Ascending aorta (tissue), 2 donors: ENCODE measurements at regions not wholly inside any gene's neighbourhood (a gene's known extent, or its start where the extent isn't known, plus 50 kb on each side); places are given as distances from the start of the nearest gene placed in this dataset.

ENCODE experiments used
- DNase-seq, 2 donors: peaks; one replicate each; pipeline ENCODE4 v3.0.0-alpha.2; 2019; ENCODE audit warnings: low spot score in 2 of 2
- H3K27ac ChIP-seq, 2 donors: fragments of 200-600 bp; sonication (generic); one replicate each; pipeline ENCODE4 v1.5.1; 2016 to 2017; ENCODE audit warnings: mild to moderate bottlenecking in 1 of 2
- H3K27me3 ChIP-seq: fragments of 200-600 bp; sonication (generic); one replicate; pipeline ENCODE4 v1.5.1; 2017
- H3K36me3 ChIP-seq, 2 donors: fragments of 200-600 bp; sonication (generic); one replicate each; pipeline ENCODE4 v1.5.1; 2016
- H3K4me1 ChIP-seq, 2 donors: fragments of 200-600 bp; sonication (generic); one replicate each; pipeline ENCODE4 v1.5.1; 2016 to 2017; ENCODE audit warnings: mild to moderate bottlenecking in 1 of 2
- H3K4me3 ChIP-seq, 2 donors: fragments of 200-600 bp; sonication (generic); one replicate each; pipeline ENCODE4 v1.5.1; 2016 to 2017; ENCODE audit warnings: mild to moderate bottlenecking in 1 of 2
- H3K9me3 ChIP-seq, 2 donors: fragments of 200-600 bp; sonication (generic); one replicate each; pipeline ENCODE4 v1.5.1; 2016
- intact Hi-C: fragments of 100-400 bp; cut with DNase I; formaldehyde crosslinking; loops from one replicate; pipeline ENCODE4 v1.15.1; 2023
- TF ChIP-seq, protein P1 (sequence below), 3 experiments: fragments of 200-600 bp in 2 of 3; fragments of 450-650 bp in 1 of 3; sonication (generic) in 2 of 3; IDR thresholded peaks; one replicate each; pipeline ENCODE4 v1.5.1; 2016 to 2019; ENCODE audit warnings: antibody characterized with exemption in 3 of 3, mild to moderate bottlenecking in 1 of 3, moderate library complexity in 1 of 3

DNA sequence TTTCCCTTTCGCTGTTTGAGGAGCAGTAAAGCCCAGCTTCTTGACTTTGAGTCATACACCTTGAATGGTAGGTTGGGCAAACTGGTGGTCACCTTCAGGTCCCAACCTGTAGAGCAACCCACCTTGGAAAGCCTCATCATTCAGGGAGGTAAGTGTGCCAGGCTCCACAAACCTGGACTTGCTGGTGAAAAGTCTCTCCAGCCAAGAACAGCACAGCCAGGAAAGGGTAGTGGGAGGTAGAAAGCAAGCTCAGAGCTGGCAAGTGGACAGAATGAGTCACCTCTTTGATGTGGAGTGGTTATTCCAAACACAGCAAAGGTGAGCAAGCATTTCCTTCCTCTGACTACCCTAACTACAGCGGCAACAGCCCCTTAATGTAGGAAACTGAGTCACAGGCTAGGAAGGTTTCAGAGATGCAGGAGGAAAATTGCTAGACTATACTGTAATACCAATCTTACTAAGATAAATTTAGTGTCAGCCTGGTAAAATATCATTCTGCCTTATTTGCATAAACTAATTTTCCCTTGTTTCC lies 117.5 kb upstream of the MTAP start:
- Histone ChIP-seq H3K27ac (no peak overlapping the region), H3K9me3 (no peaks in the 10 kb centered on the region), H3K36me3 (no peaks in the 10 kb centered on the region), H3K27me3 (no peaks in the 10 kb centered on the region), H3K4me3 (no peak overlapping the region), H3K4me1 (no peaks in the 10 kb centered on the region)
- intact Hi-C loops = no loop called here
- TF ChIP-seq, protein P1, sequence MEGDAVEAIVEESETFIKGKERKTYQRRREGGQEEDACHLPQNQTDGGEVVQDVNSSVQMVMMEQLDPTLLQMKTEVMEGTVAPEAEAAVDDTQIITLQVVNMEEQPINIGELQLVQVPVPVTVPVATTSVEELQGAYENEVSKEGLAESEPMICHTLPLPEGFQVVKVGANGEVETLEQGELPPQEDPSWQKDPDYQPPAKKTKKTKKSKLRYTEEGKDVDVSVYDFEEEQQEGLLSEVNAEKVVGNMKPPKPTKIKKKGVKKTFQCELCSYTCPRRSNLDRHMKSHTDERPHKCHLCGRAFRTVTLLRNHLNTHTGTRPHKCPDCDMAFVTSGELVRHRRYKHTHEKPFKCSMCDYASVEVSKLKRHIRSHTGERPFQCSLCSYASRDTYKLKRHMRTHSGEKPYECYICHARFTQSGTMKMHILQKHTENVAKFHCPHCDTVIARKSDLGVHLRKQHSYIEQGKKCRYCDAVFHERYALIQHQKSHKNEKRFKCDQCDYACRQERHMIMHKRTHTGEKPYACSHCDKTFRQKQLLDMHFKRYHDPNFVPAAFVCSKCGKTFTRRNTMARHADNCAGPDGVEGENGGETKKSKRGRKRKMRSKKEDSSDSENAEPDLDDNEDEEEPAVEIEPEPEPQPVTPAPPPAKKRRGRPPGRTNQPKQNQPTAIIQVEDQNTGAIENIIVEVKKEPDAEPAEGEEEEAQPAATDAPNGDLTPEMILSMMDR (IDR thresholded peaks at IDR 0.05) = no peak
- DNase-seq = no peak

DNA sequence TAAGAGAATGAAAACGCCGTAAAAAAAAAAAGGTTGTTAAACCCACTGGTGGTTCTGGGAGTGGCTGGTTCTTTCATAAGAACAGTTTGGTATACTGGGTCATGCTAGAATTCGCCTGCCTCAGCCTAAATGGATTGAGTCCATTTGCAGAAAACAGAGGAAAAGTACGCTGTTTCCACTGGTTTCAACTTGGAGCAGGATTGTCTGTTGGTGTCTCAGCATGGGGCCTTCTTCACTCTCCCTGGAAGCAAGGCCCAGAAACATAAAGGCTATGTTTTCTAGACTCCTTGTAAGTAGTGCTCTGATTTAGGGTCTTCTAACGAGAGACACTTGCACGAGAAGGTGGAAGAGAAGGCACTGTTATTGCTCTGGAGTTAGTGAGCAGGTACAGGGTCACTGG lies 116.9 kb upstream of the MTAP start:
- TF ChIP-seq, protein P1 (IDR thresholded peaks at IDR 0.05) = no peak
- H3K9me3 ChIP-seq = no peaks in the 10 kb centered on the region
- DNase-seq = no peak
- no peaks in the 10 kb centered on the region for H3K4me1 ChIP-seq
- no peak overlapping the region for H3K27ac ChIP-seq
- no peaks in the 10 kb centered on the region for H3K36me3 ChIP-seq
- H3K27me3 ChIP-seq = no peaks in the 10 kb centered on the region
- no peak overlapping the region for H3K4me3 ChIP-seq
- intact Hi-C loops = no loop called here

DNA sequence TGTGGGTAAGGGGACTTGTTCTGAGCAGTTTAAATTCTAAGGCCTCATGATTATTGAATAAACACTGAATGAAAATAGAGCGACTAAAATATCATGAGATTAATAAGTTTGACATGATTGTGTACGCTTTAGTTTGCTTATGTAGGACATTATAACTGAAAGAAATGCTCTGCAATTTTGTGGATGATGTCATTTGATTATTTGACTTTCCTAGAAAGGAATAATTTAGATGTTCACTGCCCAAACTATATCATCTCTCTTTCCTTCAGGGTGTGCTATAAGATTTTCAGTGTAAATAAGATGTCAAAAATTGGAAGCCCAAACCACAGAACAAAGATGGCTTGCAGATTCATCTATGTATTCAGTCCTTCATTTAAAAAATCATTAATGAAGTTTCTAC lies 115.7 kb upstream of the MTAP start:
- intact Hi-C loops = no loop called here

DNA sequence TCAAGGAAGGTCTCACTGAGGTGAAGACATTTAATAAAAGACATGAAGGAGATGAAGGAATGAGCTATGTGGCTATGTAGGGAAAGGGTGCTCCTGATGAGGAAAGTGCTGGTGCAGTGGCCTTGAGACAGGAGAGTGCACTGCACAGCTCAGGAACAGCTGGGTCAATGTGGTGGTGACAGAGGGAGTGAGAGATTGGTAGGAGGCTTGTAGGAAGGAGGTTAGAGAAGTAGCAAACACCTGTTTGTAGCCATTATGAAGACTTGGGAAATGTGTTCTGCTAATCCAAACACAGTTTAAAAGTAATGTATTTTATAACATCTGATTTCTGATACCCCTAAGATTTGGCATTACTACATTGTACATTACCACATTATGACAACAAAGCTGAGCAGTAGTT lies 115.1 kb upstream of the MTAP start:
- intact Hi-C loops = no loop called here

More for the DNA sequence above, 115.7 kb upstream of the MTAP start:
- Histone ChIP-seq H3K4me1 (no peaks in the 10 kb centered on the region), H3K36me3 (no peaks in the 10 kb centered on the region), H3K4me3 (no peak overlapping the region), H3K27ac (no peak overlapping the region), H3K9me3 (no peaks in the 10 kb centered on the region), H3K27me3 (no peaks in the 10 kb centered on the region)
- DNase-seq = no peak
- TF ChIP-seq, protein P1 (IDR thresholded peaks at IDR 0.05) = no peak

DNA sequence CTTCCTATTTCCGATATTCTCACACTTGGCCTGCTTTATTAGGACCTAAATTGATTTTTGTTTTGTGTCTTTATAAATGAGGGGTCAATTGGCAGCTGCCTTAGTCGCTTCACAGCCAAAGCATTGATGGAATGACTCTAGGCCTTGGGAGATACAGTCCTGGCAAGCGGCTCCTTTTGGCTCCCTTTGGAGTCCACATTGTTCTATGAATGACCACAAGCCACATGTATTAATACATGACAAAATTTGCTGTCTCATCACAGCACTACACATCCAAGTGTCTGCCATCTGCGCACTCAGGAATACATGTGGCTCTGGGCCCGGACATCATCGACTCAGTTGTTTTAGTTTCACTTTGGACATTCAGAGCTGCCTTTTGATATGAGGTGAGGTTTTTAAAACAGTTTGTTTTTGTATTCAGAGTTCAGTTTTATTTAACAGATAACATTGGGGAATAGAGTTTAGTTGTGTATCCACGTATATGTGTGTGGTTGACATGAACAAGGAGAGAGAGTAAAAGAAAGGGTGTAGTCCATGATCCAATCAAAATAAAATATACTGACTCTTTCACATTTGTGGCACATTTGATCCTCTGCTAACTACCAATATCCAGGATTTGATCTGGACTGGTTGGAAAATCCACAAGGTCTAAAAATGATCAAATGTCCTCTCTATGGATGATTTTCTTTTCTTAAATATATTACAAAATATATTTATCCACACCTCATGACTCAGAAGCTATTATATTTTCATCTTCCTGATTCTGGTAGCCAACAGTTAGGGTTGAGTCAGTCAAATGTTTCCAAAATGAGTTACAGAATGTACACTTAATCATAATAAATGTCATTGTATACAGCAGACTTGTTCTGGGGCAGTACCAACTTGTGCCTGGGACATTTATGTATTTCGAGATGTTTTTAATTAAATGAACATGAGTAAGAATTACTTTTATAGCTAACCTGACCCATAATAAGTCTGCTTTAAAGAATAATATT lies 114.0 kb upstream of the MTAP start:
- Histone ChIP-seq H3K4me3 (no peak overlapping the region), H3K36me3 (no peaks in the 10 kb centered on the region), H3K27ac (no peak overlapping the region), H3K9me3 (no peaks in the 10 kb centered on the region), H3K27me3 (no peaks in the 10 kb centered on the region), H3K4me1 (no peaks in the 10 kb centered on the region)
- no peak for DNase-seq
- TF ChIP-seq, protein P1 (IDR thresholded peaks at IDR 0.05) = no peak
- intact Hi-C loops = no loop called here

More for the DNA sequence above, 115.1 kb upstream of the MTAP start:
- Histone ChIP-seq H3K27ac (no peak overlapping the region), H3K36me3 (no peaks in the 10 kb centered on the region), H3K4me1 (no peaks in the 10 kb centered on the region), H3K4me3 (no peak overlapping the region), H3K9me3 (no peaks in the 10 kb centered on the region), H3K27me3 (no peaks in the 10 kb centered on the region)
- DNase-seq = no peak
- TF ChIP-seq, protein P1 (IDR thresholded peaks at IDR 0.05) = no peak
